Coronary artery (tissue), 2 donors: ENCODE measurements at regions not wholly inside any gene's neighbourhood (a gene's known extent, or its start where the extent isn't known, plus 50 kb on each side); places are given as distances from the start of the nearest gene placed in this dataset.
"Not testable (repeated sequence)": the region's sequence is repeated elsewhere in the genome, so short reads cannot be mapped to it uniquely, and the experiment has no call there.

Experiments
- DNase-seq: peaks from one replicate; pipeline ENCODE4 v3.0.0-alpha.2; 2017; ENCODE audit warnings: low spot score
- H3K27ac ChIP-seq, 2 donors: fragments of 200-600 bp; sonication (generic); one replicate each; pipeline ENCODE4 v1.5.1; 2016 to 2019
- H3K4me3 ChIP-seq: fragments of 200-600 bp; sonication (generic); 2 replicates; pipeline ENCODE4 v1.5.1; 2016; ENCODE audit warnings: mild to moderate bottlenecking, moderate library complexity
- TF ChIP-seq, protein P1 (sequence below): fragments of 200-600 bp; sonication (generic); IDR thresholded peaks from one replicate; pipeline ENCODE4 v1.5.1; 2019; ENCODE audit warnings: antibody characterized with exemption

DNA sequence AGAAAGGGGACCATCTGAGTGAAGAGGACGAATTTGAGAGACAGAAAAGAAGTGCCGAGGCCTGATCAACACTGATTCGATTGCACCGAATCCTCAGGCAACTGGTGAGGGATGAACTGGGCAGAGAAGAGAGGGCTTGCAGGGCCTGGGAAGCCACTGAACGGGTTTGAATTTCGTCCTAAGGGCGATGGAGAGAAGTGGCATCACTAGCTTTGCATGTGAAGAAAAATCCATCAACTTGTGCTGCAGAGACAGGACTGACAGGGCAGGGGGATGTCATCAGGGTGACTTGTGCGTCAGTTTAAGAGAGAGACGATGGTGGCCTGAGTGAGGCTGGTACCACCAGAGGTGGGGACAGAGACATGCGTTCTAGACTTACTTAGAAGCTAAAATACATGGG lies 73.7 kb upstream of the SLC22A23 start:
- Histone ChIP-seq H3K4me3 (no peak overlapping the region), H3K27ac (no peak overlapping the region)
- DNase-seq, result no peak
- TF ChIP-seq, protein P1, sequence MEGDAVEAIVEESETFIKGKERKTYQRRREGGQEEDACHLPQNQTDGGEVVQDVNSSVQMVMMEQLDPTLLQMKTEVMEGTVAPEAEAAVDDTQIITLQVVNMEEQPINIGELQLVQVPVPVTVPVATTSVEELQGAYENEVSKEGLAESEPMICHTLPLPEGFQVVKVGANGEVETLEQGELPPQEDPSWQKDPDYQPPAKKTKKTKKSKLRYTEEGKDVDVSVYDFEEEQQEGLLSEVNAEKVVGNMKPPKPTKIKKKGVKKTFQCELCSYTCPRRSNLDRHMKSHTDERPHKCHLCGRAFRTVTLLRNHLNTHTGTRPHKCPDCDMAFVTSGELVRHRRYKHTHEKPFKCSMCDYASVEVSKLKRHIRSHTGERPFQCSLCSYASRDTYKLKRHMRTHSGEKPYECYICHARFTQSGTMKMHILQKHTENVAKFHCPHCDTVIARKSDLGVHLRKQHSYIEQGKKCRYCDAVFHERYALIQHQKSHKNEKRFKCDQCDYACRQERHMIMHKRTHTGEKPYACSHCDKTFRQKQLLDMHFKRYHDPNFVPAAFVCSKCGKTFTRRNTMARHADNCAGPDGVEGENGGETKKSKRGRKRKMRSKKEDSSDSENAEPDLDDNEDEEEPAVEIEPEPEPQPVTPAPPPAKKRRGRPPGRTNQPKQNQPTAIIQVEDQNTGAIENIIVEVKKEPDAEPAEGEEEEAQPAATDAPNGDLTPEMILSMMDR, result no peak

DNA sequence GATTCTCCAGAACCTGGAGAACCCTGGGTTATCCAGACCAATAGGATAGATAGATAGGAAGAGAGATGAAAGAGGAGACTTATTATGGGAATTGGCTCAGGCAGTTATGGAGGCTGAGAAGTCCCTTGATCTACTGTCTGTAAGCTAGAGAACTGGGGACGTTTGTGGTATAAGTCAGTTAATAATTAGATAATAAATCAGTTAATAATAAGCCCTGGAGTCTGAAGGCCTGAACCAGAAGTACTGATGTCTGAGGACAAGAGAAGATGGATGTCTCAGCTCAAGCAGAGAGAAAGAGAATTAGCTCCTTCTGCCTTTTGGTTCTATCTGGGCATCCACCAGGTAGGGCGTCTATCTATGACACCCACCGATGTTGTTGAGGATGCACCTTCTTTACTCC lies 72.9 kb upstream of the SLC22A23 start:
- TF ChIP-seq, protein P1, result no peak
- no peak overlapping the region for H3K4me3 ChIP-seq
- H3K27ac ChIP-seq, result no peak overlapping the region
- DNase-seq, result no peak

DNA sequence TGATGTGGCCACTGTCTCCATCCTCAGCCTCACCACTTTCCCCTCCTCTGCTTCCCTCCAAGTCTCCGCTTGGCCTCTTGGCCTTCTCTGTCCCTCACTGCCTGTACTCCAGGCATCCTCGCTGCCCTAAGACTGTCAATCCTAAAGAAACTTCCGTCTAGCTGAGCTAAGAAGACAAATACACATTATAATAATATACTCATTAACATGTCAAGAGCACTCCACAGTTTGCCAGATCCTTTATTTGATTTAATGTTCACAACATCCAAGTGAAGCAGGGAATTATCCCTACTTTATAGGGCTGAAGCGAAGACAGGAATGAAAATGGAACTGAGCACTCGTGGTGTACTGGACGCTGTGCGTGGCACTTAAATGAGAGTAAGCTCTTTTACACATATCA lies 72.4 kb upstream of the SLC22A23 start:
- TF ChIP-seq, protein P1, result no peak
- peak; percentile 35 for DNase-seq

DNA sequence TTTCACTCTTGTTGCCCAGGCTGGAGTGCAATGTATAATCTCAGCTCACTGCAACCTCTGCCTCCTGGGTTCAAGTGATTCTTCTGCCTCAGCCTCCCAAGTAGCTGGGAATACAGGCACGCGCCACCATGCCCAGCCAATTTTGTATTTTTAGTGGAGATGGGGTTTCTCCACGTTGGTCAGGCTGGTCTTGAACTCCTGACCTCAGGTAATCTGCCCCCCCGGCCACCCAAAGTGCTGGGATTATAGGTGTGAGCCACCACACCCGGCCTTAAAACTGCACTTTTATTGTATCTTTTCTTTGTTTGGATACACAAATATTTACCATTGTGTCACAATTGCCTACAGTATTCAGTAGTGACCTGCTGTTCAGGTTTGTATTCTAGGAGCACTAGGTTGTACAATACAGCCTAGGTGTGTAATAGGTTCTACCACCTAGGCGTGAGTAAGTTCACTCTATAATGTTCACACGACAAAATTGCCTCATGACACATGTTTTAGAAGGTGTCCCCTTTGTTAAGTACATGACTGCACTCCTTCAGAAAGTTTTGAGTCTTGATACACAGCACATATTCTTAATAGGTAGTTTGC lies 71.3 kb upstream of the SLC22A23 start:
- not testable (repeated sequence) for H3K4me3 ChIP-seq, H3K27ac ChIP-seq, DNase-seq

More for the DNA sequence above, 72.4 kb upstream of the SLC22A23 start:
- no peak overlapping the region for H3K4me3 ChIP-seq
- H3K27ac ChIP-seq, result no peak overlapping the region

DNA sequence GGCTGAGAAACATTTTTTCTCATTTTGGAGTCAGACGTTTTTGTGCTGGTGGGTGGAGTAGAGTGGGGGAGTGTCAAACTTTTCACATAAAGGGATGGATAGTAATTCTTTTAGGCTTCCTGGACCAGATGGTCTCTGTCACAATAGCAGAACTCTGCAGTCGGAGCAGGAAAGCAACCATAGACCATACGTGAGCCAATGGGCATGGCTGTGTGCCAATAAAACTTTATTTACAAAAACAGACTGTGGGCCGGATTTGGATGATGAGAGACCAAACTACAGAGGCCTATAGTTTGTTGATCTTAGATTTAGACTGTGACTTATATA lies 70.8 kb upstream of the SLC22A23 start:
- TF ChIP-seq, protein P1, result no peak
- H3K4me3 ChIP-seq, result no peak overlapping the region
- DNase-seq, result no peak
- H3K27ac ChIP-seq, result no peak overlapping the region

DNA sequence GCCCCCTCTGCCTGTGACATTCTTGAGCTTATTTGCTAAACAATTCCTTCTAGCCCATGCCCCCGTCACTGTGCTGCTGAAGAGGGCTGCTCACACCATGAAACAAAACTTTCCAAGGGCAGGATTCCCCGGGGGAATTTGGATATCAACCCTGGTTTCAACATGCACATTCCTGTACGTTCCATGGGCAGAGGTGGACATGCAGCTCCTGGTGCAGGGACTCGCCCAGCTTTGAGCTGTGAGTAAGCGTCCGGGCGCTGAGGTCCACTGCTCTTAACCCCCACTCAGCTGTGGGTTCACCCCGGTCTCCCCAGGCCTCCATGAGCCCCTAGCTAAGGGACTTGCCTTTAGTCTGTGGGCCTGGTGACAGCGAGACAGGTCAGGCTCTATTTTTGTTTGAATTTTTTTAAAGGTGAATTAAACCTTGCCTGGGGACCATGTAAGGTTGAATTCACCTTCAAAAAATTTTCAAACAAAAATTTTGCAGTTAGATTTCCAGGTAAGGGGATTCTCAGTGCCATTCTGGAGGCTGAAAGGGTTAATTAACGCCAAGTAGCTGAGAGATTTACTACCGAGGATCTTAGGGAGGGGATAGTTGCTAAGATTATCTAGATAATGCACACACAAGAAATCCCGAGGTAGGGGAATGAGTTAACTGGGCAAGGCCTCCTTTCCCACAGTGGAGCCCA lies 70.3 kb upstream of the SLC22A23 start:
- no peak overlapping the region for H3K27ac ChIP-seq
- TF ChIP-seq, protein P1, result no peak
- no peak for DNase-seq
- no peak overlapping the region for H3K4me3 ChIP-seq

DNA sequence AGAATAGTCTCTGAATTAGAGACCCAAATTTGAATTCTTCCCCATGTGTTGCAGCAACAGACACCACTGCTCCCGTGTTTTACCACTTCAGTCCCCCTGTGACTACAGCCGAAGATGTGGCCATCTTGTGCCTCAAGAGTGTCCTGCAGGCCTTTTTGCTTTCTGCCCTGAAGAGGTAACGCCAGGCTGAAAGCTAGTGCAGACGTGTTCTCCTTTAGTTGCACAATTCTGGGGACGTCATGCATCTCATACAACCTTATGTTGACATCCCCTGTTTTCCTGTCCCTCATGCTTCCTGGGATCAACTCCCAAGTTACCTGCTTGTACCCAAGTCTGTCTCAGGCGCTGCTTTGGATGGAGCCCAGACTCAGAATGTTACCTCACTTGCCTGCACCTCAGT lies 69.1 kb upstream of the SLC22A23 start:
- H3K27ac ChIP-seq, result no peak overlapping the region
- TF ChIP-seq, protein P1, result no peak
- DNase-seq, result no peak
- no peak overlapping the region for H3K4me3 ChIP-seq
